ENCODE measurements at regions not wholly inside any gene's neighbourhood (a gene's known extent, or its start where the extent isn't known, plus 50 kb on each side); places are given as distances from the start of the nearest gene placed in this dataset.

GRCh38 chr10:128281861-128282260 is 155.6 kb upstream of the MKI67 start:
- no peak for DNase-seq

- no peak for DNase-seq
Measured at GRCh38 chr10:128286141-128286761, 160.0 kb upstream of the MKI67 start.

- no peak for DNase-seq
Measured at GRCh38 chr10:128286762-128287500, 160.7 kb upstream of the MKI67 start.

- peak in 1 of 14 donors; percentile 8 for DNase-seq
Measured at GRCh38 chr10:128287921-128288320, 161.7 kb upstream of the MKI67 start.

- DNase-seq, result no peak
Measured at GRCh38 chr10:128289621-128290020, 163.4 kb upstream of the MKI67 start.

GRCh38 chr10:128295003-128295402 is 168.8 kb upstream of the MKI67 start:
- DNase-seq, result no peak

GRCh38 chr10:128296253-128297007 is 170.2 kb upstream of the MKI67 start:
- no peak for DNase-seq

- no peak for DNase-seq
Measured at GRCh38 chr10:128297709-128298378, 171.6 kb upstream of the MKI67 start.

GRCh38 chr10:128298587-128298986 is 172.4 kb upstream of the MKI67 start:
- no peak for DNase-seq

GRCh38 chr10:128300290-128300824 is 174.1 kb upstream of the MKI67 start:
- no peak for DNase-seq

GRCh38 chr10:128301051-128301450 is 174.8 kb upstream of the MKI67 start:
- DNase-seq, result no peak

GRCh38 chr10:128302808-128303207 is 176.6 kb upstream of the MKI67 start:
- no peak for DNase-seq

- DNase-seq, result no peak
Measured at GRCh38 chr10:128304271-128304670, 178.0 kb upstream of the MKI67 start.

- no peak for DNase-seq
Measured at GRCh38 chr10:128305601-128306345, 179.6 kb upstream of the MKI67 start.

- no peak for DNase-seq
Measured at GRCh38 chr10:128306535-128306934, 180.3 kb upstream of the MKI67 start.

- DNase-seq, result no peak
Measured at GRCh38 chr10:128306966-128307365, 180.7 kb upstream of the MKI67 start.

GRCh38 chr10:128307820-128308219 is 181.6 kb upstream of the MKI67 start:
- DNase-seq, result no peak

- no peak for DNase-seq
Measured at GRCh38 chr10:128310971-128311658, 184.9 kb upstream of the MKI67 start.

- no peak for DNase-seq
Measured at GRCh38 chr10:128312250-128312649, 186.0 kb upstream of the MKI67 start.

GRCh38 chr10:128314686-128315085 is 188.5 kb upstream of the MKI67 start:
- DNase-seq, result no peak

- no peak for DNase-seq
Measured at GRCh38 chr10:128316121-128316726, 190.0 kb upstream of the MKI67 start.
